ENCODE measurements at regions not wholly inside any gene's neighbourhood (a gene's known extent, or its start where the extent isn't known, plus 50 kb on each side); places are given as distances from the start of the nearest gene placed in this dataset.

DNA sequence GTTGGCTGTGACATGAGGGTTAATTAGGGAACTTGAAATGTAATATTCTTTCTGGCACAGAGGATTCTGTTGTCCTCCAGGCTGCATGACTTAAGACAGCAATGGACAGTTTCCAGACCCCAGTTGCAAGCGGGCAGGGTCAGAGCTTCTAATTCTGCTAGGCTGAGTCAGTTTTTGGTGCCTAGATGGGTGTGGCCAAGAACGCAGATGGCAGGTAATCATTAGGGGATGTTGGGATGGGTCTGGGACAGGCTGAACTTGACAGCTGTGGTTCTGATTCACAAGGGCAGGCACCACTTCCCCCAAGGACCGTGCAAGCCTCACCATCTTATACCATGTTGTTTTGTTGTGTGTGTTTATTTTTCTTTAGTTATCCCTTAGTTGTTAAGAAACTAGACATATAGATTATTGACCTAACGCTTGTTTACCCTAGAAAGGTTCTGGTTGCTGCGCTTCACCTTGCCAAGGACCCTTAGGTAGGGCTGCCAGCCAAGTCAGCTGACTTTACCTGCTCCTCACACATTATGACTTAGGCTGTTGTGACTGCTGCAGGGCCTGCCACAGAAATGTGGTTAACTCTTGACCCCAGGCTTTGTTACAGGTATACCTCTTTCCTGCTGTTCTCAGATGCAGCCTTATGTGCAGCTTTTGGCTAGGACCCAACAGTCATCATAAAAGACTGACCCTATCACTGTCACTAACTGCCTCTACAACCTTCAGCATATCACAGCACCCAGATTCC, 117.7 kb upstream of the KLF12 start:
- TF ChIP-seq, protein P1, sequence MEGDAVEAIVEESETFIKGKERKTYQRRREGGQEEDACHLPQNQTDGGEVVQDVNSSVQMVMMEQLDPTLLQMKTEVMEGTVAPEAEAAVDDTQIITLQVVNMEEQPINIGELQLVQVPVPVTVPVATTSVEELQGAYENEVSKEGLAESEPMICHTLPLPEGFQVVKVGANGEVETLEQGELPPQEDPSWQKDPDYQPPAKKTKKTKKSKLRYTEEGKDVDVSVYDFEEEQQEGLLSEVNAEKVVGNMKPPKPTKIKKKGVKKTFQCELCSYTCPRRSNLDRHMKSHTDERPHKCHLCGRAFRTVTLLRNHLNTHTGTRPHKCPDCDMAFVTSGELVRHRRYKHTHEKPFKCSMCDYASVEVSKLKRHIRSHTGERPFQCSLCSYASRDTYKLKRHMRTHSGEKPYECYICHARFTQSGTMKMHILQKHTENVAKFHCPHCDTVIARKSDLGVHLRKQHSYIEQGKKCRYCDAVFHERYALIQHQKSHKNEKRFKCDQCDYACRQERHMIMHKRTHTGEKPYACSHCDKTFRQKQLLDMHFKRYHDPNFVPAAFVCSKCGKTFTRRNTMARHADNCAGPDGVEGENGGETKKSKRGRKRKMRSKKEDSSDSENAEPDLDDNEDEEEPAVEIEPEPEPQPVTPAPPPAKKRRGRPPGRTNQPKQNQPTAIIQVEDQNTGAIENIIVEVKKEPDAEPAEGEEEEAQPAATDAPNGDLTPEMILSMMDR (IDR thresholded peaks at IDR 0.05) = no peak
- TF ChIP-seq POLR2A (IDR thresholded peaks at IDR 0.05) = no peak
